Suprapubic skin (tissue), 4 donors: ENCODE measurements at regions not wholly inside any gene's neighbourhood (a gene's known extent, or its start where the extent isn't known, plus 50 kb on each side); places are given as distances from the start of the nearest gene placed in this dataset.

ENCODE experiments used
- DNase-seq, 2 donors: peaks; one replicate each; pipeline ENCODE4 v3.0.0-alpha.2; 2019; ENCODE audit warnings: low spot score in 2 of 2
- H3K27ac ChIP-seq: fragments of 200-600 bp; sonication (generic); one replicate; pipeline ENCODE4 v1.5.1; 2019
- H3K27me3 ChIP-seq: fragments of 200-600 bp; sonication (generic); one replicate; pipeline ENCODE4 v1.5.1; 2019
- H3K36me3 ChIP-seq: fragments of 200-600 bp; sonication (generic); one replicate; pipeline ENCODE4 v1.5.1; 2019
- H3K4me1 ChIP-seq: fragments of 200-600 bp; sonication (generic); one replicate; pipeline ENCODE4 v1.5.1; 2019
- H3K4me3 ChIP-seq: fragments of 200-600 bp; sonication (generic); one replicate; pipeline ENCODE4 v1.5.1; 2019; ENCODE audit warnings: mild to moderate bottlenecking
- H3K9me3 ChIP-seq: fragments of 200-600 bp; sonication (generic); one replicate; pipeline ENCODE4 v1.5.1; 2019
- CTCF ChIP-seq, 2 donors: fragments of 200-600 bp in 1 of 2; fragments of 450-650 bp in 1 of 2; sonication (generic) in 1 of 2; IDR thresholded peaks; one replicate each; pipeline ENCODE4 v1.5.1; 2016 to 2019; ENCODE audit warnings: antibody characterized with exemption in 2 of 2, mild to moderate bottlenecking in 1 of 2, moderate library complexity in 1 of 2
- EP300 ChIP-seq: sonication (generic); formaldehyde crosslinking; IDR thresholded peaks from one replicate; pipeline ENCODE4 v1.6.1; 2017; ENCODE audit warnings: antibody characterized with exemption
- POLR2A ChIP-seq, 2 donors: fragments of 450-650 bp; IDR thresholded peaks; one replicate each; pipeline ENCODE4 v1.6.1; 2017; ENCODE audit warnings: antibody characterized with exemption in 2 of 2, mild to moderate bottlenecking in 2 of 2, moderate library complexity in 2 of 2
- POLR2AphosphoS5 ChIP-seq, 3 donors: sonication (generic); formaldehyde crosslinking; IDR thresholded peaks; one replicate each; pipeline ENCODE4 v1.6.1; 2017; ENCODE audit warnings: antibody characterized with exemption in 3 of 3
- WGBS: methylation state at CpG from one replicate; pipeline ENCODE4 v1.1.5; 2018; 5-methylcytosine and 5-hydroxymethylcytosine counted together

GRCh38 chr6:90383196-90383822, 86.7 kb upstream of the BACH2 start:
- Histone ChIP-seq H3K9me3 (no peaks in the 10 kb centered on the region), H3K27ac (no peak overlapping the region), H3K27me3 (no peaks in the 10 kb centered on the region), H3K36me3 (no peaks in the 10 kb centered on the region), H3K4me1 (no peaks in the 10 kb centered on the region), H3K4me3 (no peak overlapping the region)
- DNase-seq, result no peak
- 66% methylated on average over 5 of the region's 5 CpGs for WGBS
- TF ChIP-seq POLR2A (IDR thresholded peaks at IDR 0.05) (no peak), EP300 (no peak), POLR2AphosphoS5 (IDR thresholded peaks at IDR 0.05) (no peak), CTCF (IDR thresholded peaks at IDR 0.05) (no peak)

- TF ChIP-seq POLR2A (IDR thresholded peaks at IDR 0.05), result no peak
- TF ChIP-seq POLR2AphosphoS5 (IDR thresholded peaks at IDR 0.05), result no peak
- no peak for TF ChIP-seq CTCF (IDR thresholded peaks at IDR 0.05)
- TF ChIP-seq EP300, result no peak
Measured at GRCh38 chr6:90382760-90383159, 86.1 kb upstream of the BACH2 start.

GRCh38 chr6:90375681-90376439, 79.2 kb upstream of the BACH2 start:
- Histone ChIP-seq H3K36me3 (no peaks in the 10 kb centered on the region), H3K4me3 (no peak overlapping the region), H3K27me3 (no peaks in the 10 kb centered on the region), H3K4me1 (peaks cover 9% of the 10 kb centered on the region), H3K9me3 (no peaks in the 10 kb centered on the region), H3K27ac (peak overlapping the region; percentile 35)
- no peak for DNase-seq
- TF ChIP-seq EP300, result no peak
- no peak for TF ChIP-seq POLR2A (IDR thresholded peaks at IDR 0.05)
- no peak for TF ChIP-seq POLR2AphosphoS5 (IDR thresholded peaks at IDR 0.05)
- TF ChIP-seq CTCF (IDR thresholded peaks at IDR 0.05), result no peak
- 64% methylated on average over 9 of the region's 9 CpGs for WGBS

More at GRCh38 chr6:90382760-90383159, 86.1 kb upstream of the BACH2 start:
- H3K4me1 ChIP-seq, result no peaks in the 10 kb centered on the region
- H3K27me3 ChIP-seq, result no peaks in the 10 kb centered on the region
- no peak overlapping the region for H3K4me3 ChIP-seq
- no peak for DNase-seq
- no peaks in the 10 kb centered on the region for H3K9me3 ChIP-seq
- 71% methylated on average over 6 of the region's 6 CpGs for WGBS
- no peaks in the 10 kb centered on the region for H3K36me3 ChIP-seq
- no peak overlapping the region for H3K27ac ChIP-seq

- TF ChIP-seq CTCF (IDR thresholded peaks at IDR 0.05) (no peak), POLR2A (IDR thresholded peaks at IDR 0.05) (no peak), EP300 (no peak), POLR2AphosphoS5 (IDR thresholded peaks at IDR 0.05) (no peak)
- Histone ChIP-seq H3K9me3 (no peaks in the 10 kb centered on the region), H3K36me3 (no peaks in the 10 kb centered on the region), H3K4me3 (no peak overlapping the region), H3K27me3 (no peaks in the 10 kb centered on the region), H3K4me1 (peaks cover 13% of the 10 kb centered on the region), H3K27ac (no peak overlapping the region)
- 82% methylated on average over 4 of the region's 4 CpGs for WGBS
- no peak for DNase-seq
Measured at GRCh38 chr6:90374201-90374600, 77.6 kb upstream of the BACH2 start.

GRCh38 chr6:90372885-90373284, 76.2 kb upstream of the BACH2 start:
- Histone ChIP-seq H3K4me3 (no peak overlapping the region), H3K27ac (no peak overlapping the region), H3K27me3 (no peaks in the 10 kb centered on the region), H3K9me3 (no peaks in the 10 kb centered on the region), H3K4me1 (peaks cover 26% of the 10 kb centered on the region), H3K36me3 (no peaks in the 10 kb centered on the region)
- WGBS, result 95% methylated on average over 2 of the region's 2 CpGs
- DNase-seq, result no peak
- no peak for TF ChIP-seq EP300
- no peak for TF ChIP-seq POLR2AphosphoS5 (IDR thresholded peaks at IDR 0.05)
- TF ChIP-seq CTCF (IDR thresholded peaks at IDR 0.05), result no peak
- no peak for TF ChIP-seq POLR2A (IDR thresholded peaks at IDR 0.05)
